Karpas-422 (cell line): ENCODE measurements at regions not wholly inside any gene's neighbourhood (a gene's known extent, or its start where the extent isn't known, plus 50 kb on each side); places are given as distances from the start of the nearest gene placed in this dataset.

Experiments used
- DNase-seq: peaks from one replicate; pipeline ENCODE4 v3.0.0-alpha.2; 2015
- H2AFZ ChIP-seq: fragments of 200-600 bp; sonication (generic); 2 replicates; pipeline ENCODE4 v1.6.1; 2014; ENCODE audit warnings: antibody characterized with exemption, low read length, mixed read lengths
- H3K27ac ChIP-seq: fragments of 200-600 bp; sonication (generic); 2 replicates; pipeline ENCODE4 v1.5.1; 2014; ENCODE audit warnings: mild to moderate bottlenecking, low read length, moderate library complexity
- H3K27me3 ChIP-seq: fragments of 200-600 bp; sonication (generic); 2 replicates; pipeline ENCODE4 v1.6.1; 2014; ENCODE audit warnings: low read length, mixed read lengths
- H3K36me3 ChIP-seq: fragments of 200-600 bp; sonication (generic); 2 replicates; pipeline ENCODE4 v1.6.1; 2014; ENCODE audit warnings: low read length, mixed read lengths; ENCODE audit not compliant: insufficient read depth
- H3K4me1 ChIP-seq: fragments of 200-600 bp; sonication (generic); 2 replicates; pipeline ENCODE4 v1.6.1; 2014; ENCODE audit warnings: mild to moderate bottlenecking, low read length, mixed read lengths
- H3K4me2 ChIP-seq: fragments of 200-600 bp; sonication (generic); 2 replicates; pipeline ENCODE4 v1.6.1; 2014; ENCODE audit warnings: low read length, low read depth, mild to moderate bottlenecking; ENCODE audit not compliant: poor library complexity, severe bottlenecking
- H3K4me3 ChIP-seq: fragments of 200-600 bp; sonication (generic); 2 replicates; pipeline ENCODE4 v1.5.1; 2014; ENCODE audit warnings: mild to moderate bottlenecking, antibody characterized with exemption, low read length, mixed read lengths
- H3K79me2 ChIP-seq: fragments of 200-600 bp; sonication (generic); 2 replicates; pipeline ENCODE4 v1.6.1; 2014; ENCODE audit warnings: mild to moderate bottlenecking, low read length, mixed read lengths
- H3K9ac ChIP-seq: fragments of 200-600 bp; sonication (generic); 2 replicates; pipeline ENCODE4 v1.6.0; 2014; ENCODE audit warnings: low read length
- H3K9me2 ChIP-seq: fragments of 200-600 bp; sonication (generic), shearing (Covaris generic); replicated peaks from 2 replicates; pipeline ENCODE4 v1.6.0; 2014; ENCODE audit warnings: mild to moderate bottlenecking, low read length, moderate library complexity; ENCODE audit not compliant: insufficient read depth
- H3K9me3 ChIP-seq: fragments of 300-700, 200-600 bp; sonication (generic); 2 replicates; pipeline ENCODE4 v1.6.1; 2014; ENCODE audit warnings: low read length, mixed read lengths
- H4K20me1 ChIP-seq: fragments of 200-600 bp; sonication (generic); 2 replicates; pipeline ENCODE4 v1.6.1; 2014; ENCODE audit warnings: mild to moderate bottlenecking, antibody characterized with exemption, low read length, low read depth; ENCODE audit not compliant: insufficient read depth

DNA sequence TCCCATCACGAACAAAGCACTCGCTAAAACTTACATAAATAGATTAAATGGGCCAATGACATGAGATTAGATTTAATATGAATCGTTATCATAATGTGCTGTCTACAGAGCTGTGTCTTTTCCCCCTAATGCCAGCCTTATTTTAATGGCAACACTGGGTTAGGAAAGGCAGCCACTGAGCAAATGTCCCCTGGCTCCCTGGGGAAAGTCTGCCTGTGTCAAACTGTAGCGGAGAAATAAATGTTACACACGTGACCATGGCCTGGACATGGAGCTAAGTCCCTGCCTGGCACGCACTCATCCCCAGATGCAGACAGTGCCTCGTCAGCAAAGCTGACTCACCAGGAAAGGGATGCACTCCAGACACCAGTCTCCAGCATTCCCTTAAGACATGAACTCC, 61.3 kb upstream of the SDK2 start:
- H3K79me2 ChIP-seq: no peaks in the 10 kb centered on the region
- no peak overlapping the region for H3K4me3 ChIP-seq
- no peak overlapping the region for H3K4me2 ChIP-seq
- 0 out of 2 replicates have a peak, but pooled peaks cover 3% of the 10 kb centered on the region for H4K20me1 ChIP-seq
- no peaks in the 10 kb centered on the region for H3K36me3 ChIP-seq
- H3K9ac ChIP-seq: no peak overlapping the region
- no peaks in the 10 kb centered on the region for H3K9me3 ChIP-seq
- no peaks in the 10 kb centered on the region for H3K27me3 ChIP-seq
- no peaks in the 10 kb centered on the region for H3K9me2 ChIP-seq
- H3K4me1 ChIP-seq: peaks cover under 1% of the 10 kb centered on the region; the same call in 1 of the 2 replicates
- DNase-seq: no peak
- H3K27ac ChIP-seq: no peak overlapping the region
- H2AFZ ChIP-seq: no peak overlapping the region

DNA sequence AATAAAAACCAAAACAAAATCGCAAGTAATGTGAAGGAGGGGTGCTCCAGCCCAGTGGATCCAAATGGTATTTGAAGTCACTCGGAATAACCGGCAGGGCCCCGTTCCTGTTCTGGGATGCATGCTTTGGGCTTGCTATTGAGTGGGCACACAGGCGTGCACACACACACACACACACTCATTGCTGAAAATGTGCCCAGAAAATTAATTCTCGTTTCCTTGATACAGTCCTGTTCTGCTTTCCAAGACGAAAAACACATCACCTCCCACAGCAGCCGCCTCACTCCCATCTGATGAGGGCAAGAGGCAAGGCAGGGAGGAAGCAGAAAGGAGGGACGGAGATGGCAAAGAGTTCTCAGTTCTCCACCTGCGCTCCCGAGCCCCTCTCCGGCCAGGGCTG, 62.2 kb upstream of the SDK2 start:
- no peaks in the 10 kb centered on the region for H3K9me3 ChIP-seq
- DNase-seq: no peak
- H4K20me1 ChIP-seq: 0 out of 2 replicates have a peak, but pooled peaks cover 3% of the 10 kb centered on the region
- peaks cover 9% of the 10 kb centered on the region for H3K4me1 ChIP-seq
- H3K4me3 ChIP-seq: no peak overlapping the region
- no peak overlapping the region for H3K4me2 ChIP-seq
- H2AFZ ChIP-seq: no peak overlapping the region
- H3K27me3 ChIP-seq: no peaks in the 10 kb centered on the region
- no peaks in the 10 kb centered on the region for H3K9me2 ChIP-seq
- H3K27ac ChIP-seq: no peak overlapping the region
- no peaks in the 10 kb centered on the region for H3K79me2 ChIP-seq
- no peaks in the 10 kb centered on the region for H3K36me3 ChIP-seq
- H3K9ac ChIP-seq: no peak overlapping the region

DNA sequence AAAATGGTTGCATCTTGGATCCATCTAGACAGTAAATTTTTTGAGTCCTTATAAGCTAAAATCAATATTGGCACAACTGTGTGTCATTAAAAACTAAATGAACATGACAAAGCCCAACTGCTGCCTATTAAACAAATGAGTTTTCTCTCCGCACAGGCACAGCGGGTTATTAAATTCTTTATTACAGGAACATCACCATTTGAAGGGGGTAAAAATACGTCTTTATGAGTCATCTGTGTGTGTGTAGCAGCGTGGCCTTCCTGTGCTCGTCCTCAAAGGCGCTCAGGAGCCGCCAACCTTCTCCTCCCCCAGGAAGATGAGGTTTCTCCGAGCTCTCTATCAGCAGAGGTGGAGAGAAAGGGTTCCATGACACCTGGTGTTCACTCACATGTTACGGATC, 62.6 kb upstream of the SDK2 start:
- no peaks in the 10 kb centered on the region for H3K9me2 ChIP-seq
- no peak for DNase-seq

DNA sequence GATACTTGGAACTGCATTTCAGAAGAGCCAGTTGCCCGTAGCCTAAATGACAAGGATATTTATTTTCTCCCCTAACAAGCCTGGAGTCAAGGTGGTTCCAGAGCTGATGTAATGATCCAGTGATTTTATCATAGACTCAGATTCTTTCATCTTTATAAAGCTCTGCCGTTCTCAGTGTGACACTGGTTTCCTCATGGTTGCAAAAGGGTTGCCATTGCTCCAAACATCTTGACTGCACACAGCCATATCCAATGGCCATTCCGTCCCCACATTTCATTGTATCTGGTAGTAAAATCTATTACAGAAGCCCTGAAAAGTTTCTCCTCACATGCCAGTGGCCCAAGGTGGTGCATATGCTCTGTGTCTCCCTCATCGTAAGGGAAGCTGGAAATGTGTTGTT, 63.1 kb upstream of the SDK2 start:
- peaks cover 15% of the 10 kb centered on the region for H3K4me1 ChIP-seq
- no peaks in the 10 kb centered on the region for H3K36me3 ChIP-seq
- H3K9me2 ChIP-seq: no peaks in the 10 kb centered on the region

More for the DNA sequence above, 62.6 kb upstream of the SDK2 start:
- H3K4me3 ChIP-seq: no peak overlapping the region
- H3K9ac ChIP-seq: no peak overlapping the region
- H2AFZ ChIP-seq: no peak overlapping the region
- H4K20me1 ChIP-seq: 0 out of 2 replicates have a peak, but pooled peaks cover 3% of the 10 kb centered on the region
- H3K27me3 ChIP-seq: no peaks in the 10 kb centered on the region
- no peaks in the 10 kb centered on the region for H3K79me2 ChIP-seq
- no peaks in the 10 kb centered on the region for H3K36me3 ChIP-seq
- H3K9me3 ChIP-seq: no peaks in the 10 kb centered on the region
- no peak overlapping the region for H3K27ac ChIP-seq
- no peak overlapping the region for H3K4me2 ChIP-seq
- peaks cover 13% of the 10 kb centered on the region for H3K4me1 ChIP-seq

DNA sequence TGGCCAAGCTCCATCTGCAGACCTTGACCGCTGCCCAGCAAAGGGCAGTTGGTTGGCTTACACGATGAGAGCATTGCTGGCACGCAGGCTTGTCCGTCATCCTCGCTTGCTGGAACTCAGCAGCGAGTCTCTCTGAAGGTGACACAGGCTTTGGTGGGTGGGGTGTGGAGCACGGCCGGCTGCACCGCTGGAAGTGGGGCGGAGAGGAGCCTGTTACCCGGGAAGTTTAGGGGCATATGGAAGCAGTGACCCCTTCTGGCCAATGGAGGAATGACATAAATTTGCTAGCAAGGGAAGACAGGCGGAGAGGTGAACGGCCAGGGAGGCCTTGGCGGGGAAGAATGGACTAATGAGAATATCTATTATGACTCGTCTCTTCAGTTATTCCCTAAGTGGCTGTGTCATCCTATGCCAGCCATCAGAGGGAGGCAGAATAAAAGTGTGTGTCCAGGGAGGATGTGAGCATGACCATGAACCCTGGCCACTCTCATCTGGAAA, 65.9 kb upstream of the SDK2 start:
- Histone ChIP-seq H3K27ac (no peak overlapping the region), H3K4me3 (no peak overlapping the region)

More for the DNA sequence above, 63.1 kb upstream of the SDK2 start:
- no peaks in the 10 kb centered on the region for H3K9me3 ChIP-seq
- H3K4me3 ChIP-seq: no peak overlapping the region
- no peak overlapping the region for H3K4me2 ChIP-seq
- no peaks in the 10 kb centered on the region for H3K27me3 ChIP-seq
- H2AFZ ChIP-seq: no peak overlapping the region
- H3K9ac ChIP-seq: no peak overlapping the region
- DNase-seq: no peak
- no peak overlapping the region for H3K27ac ChIP-seq
- H3K79me2 ChIP-seq: no peaks in the 10 kb centered on the region
- H4K20me1 ChIP-seq: 0 out of 2 replicates have a peak, but pooled peaks cover 3% of the 10 kb centered on the region

DNA sequence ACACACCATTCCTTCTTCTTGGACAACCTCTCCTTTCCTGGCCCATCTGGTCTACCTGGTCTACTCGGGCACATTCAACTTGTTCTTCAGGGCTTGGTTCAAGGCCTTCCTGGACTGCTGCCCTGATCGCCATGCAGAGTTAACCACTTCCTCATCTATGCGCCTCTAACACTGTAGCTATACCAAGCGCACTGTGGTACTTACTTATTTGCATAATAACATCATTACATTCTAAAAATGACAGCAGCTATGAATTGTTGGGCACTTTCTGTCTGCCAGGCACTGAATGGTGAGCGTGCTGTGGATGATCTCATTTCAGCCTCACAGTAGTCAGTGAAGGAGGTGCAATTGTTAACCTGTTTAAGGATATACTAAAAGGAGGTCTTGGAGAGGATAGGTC, 66.9 kb upstream of the SDK2 start:
- no peaks in the 10 kb centered on the region for H3K36me3 ChIP-seq
- peaks cover 15% of the 10 kb centered on the region for H3K4me1 ChIP-seq
- H3K27me3 ChIP-seq: no peaks in the 10 kb centered on the region
- H3K9ac ChIP-seq: no peak overlapping the region
- 0 out of 2 replicates have a peak, but pooled peaks cover 3% of the 10 kb centered on the region for H4K20me1 ChIP-seq
- H2AFZ ChIP-seq: no peak overlapping the region
- no peak overlapping the region for H3K4me3 ChIP-seq
- H3K9me3 ChIP-seq: no peaks in the 10 kb centered on the region
- H3K79me2 ChIP-seq: no peaks in the 10 kb centered on the region
- DNase-seq: peak; percentile 82
- no peak overlapping the region for H3K27ac ChIP-seq
- H3K4me2 ChIP-seq: peak overlapping the region; percentile 40
- no peaks in the 10 kb centered on the region for H3K9me2 ChIP-seq

More for the DNA sequence above, 65.9 kb upstream of the SDK2 start:
- Histone ChIP-seq H3K79me2 (no peaks in the 10 kb centered on the region), H4K20me1 (0 out of 2 replicates have a peak, but pooled peaks cover 3% of the 10 kb centered on the region), H3K9me2 (no peaks in the 10 kb centered on the region), H3K36me3 (no peaks in the 10 kb centered on the region), H3K9ac (no peak overlapping the region), H3K27me3 (no peaks in the 10 kb centered on the region), H2AFZ (no peak overlapping the region), H3K4me1 (peaks cover 15% of the 10 kb centered on the region), H3K4me2 (no peak overlapping the region), H3K9me3 (no peaks in the 10 kb centered on the region)
- DNase-seq: peak; percentile 82

DNA sequence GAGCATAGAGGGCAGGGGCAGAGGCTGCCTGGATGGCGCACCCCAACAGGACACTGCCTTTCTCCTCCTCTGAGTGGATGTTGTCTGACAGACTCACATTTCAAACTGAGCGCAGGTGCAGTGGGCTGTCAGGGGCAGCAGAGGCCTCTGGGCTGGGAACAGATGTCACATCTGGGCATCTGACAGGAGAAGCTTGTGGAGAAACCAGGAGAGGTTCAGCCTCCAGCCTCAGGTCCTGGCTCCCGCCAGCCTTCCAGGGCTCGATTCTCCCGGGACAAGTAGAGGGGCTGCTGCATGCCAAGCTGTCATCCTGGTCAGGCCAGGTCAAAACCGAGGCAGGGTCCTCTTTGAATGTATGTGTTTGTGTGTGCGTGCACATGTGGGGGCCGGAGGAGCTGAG, 67.7 kb upstream of the SDK2 start:
- Histone ChIP-seq H3K27ac (no peak overlapping the region), H3K4me2 (peak overlapping the region; percentile 40), H3K4me3 (no peak overlapping the region), H3K27me3 (no peaks in the 10 kb centered on the region), H3K9me3 (no peaks in the 10 kb centered on the region), H3K36me3 (no peaks in the 10 kb centered on the region), H3K9ac (no peak overlapping the region), H4K20me1 (0 out of 2 replicates have a peak, but pooled peaks cover 3% of the 10 kb centered on the region), H2AFZ (no peak overlapping the region), H3K9me2 (no peaks in the 10 kb centered on the region), H3K79me2 (no peaks in the 10 kb centered on the region), H3K4me1 (peaks cover 15% of the 10 kb centered on the region)
- no peak for DNase-seq

DNA sequence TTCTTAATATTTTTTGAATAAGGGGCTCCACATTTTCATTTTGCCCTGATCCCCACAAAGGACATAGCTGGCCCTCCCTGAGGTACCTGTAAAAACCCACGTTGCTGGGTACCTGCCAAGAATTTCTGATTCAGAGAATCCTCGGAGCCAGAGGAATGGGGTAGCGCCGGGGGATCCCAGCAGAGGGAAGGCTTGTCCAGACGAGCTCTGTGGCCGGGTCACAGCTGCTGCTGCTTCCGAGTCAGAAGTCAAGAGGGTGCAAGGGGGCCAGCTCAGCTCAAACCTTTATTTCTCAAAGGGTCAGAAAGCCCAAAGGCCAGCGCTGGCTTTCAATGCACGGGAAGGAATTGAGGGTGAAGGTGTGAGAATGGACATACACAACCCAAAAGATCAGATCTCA, 68.9 kb upstream of the SDK2 start:
- Histone ChIP-seq H3K4me3 (no peak overlapping the region), H3K9me2 (no peaks in the 10 kb centered on the region), H3K4me1 (peaks cover 15% of the 10 kb centered on the region), H2AFZ (no peak overlapping the region), H3K79me2 (no peaks in the 10 kb centered on the region), H3K9ac (no peak overlapping the region), H3K4me2 (no peak overlapping the region), H4K20me1 (peaks cover 3% of the 10 kb centered on the region; the same call in 1 of the 2 replicates), H3K9me3 (no peaks in the 10 kb centered on the region), H3K27me3 (no peaks in the 10 kb centered on the region), H3K27ac (no peak overlapping the region), H3K36me3 (no peaks in the 10 kb centered on the region)
- DNase-seq: no peak
